ENCODE measurements at regions not wholly inside any gene's neighbourhood (a gene's known extent, or its start where the extent isn't known, plus 50 kb on each side); places are given as distances from the start of the nearest gene placed in this dataset.
"Not testable (repeated sequence)": the region's sequence is repeated elsewhere in the genome, so short reads cannot be mapped to it uniquely, and the experiment has no call there.

- no peak for DNase-seq (ENCODE audit: low spot score)
- TF ChIP-seq CTCF (IDR thresholded peaks at IDR 0.05; ENCODE audit: unreplicated experiment), result no peak
- Mint-ChIP-seq H3K4me3 (ENCODE audit: unreplicated experiment) (no peak overlapping the region), H3K27ac (ENCODE audit: unreplicated experiment) (no peak overlapping the region), H3K27me3 (ENCODE audit: unreplicated experiment) (no peaks in the 10 kb centered on the region), H3K36me3 (ENCODE audit: low read depth, unreplicated experiment) (no peaks in the 10 kb centered on the region), H3K4me1 (ENCODE audit: unreplicated experiment) (peaks cover 5% of the 10 kb centered on the region), H3K9me3 (ENCODE audit: unreplicated experiment) (no peaks in the 10 kb centered on the region)
These were observed 415.5 kb upstream of the MAN1A1 start for GRCh38 chr6:119764927-119765681.

GRCh38 chr6:119760046-119760445, 410.5 kb upstream of the MAN1A1 start:
- no peaks in the 10 kb centered on the region for H3K4me1 Mint-ChIP-seq (ENCODE audit: unreplicated experiment)
- no peaks in the 10 kb centered on the region for H3K36me3 Mint-ChIP-seq (ENCODE audit: low read depth, unreplicated experiment)
- H3K27me3 Mint-ChIP-seq (ENCODE audit: unreplicated experiment), result peaks cover 2% of the 10 kb centered on the region
- H3K4me3 Mint-ChIP-seq (ENCODE audit: unreplicated experiment), result no peak overlapping the region
- H3K9me3 Mint-ChIP-seq (ENCODE audit: unreplicated experiment), result no peaks in the 10 kb centered on the region
- H3K27ac Mint-ChIP-seq (ENCODE audit: unreplicated experiment), result no peak overlapping the region
- no peak for DNase-seq (ENCODE audit: low spot score)
- TF ChIP-seq CTCF (IDR thresholded peaks at IDR 0.05; ENCODE audit: unreplicated experiment), result no peak

- no peak for TF ChIP-seq CTCF (IDR thresholded peaks at IDR 0.05; ENCODE audit: unreplicated experiment)
- Mint-ChIP-seq H3K27me3 (ENCODE audit: unreplicated experiment) (peaks cover 2% of the 10 kb centered on the region), H3K27ac (ENCODE audit: unreplicated experiment) (no peak overlapping the region), H3K9me3 (ENCODE audit: unreplicated experiment) (no peaks in the 10 kb centered on the region), H3K4me1 (ENCODE audit: unreplicated experiment) (no peaks in the 10 kb centered on the region), H3K36me3 (ENCODE audit: low read depth, unreplicated experiment) (no peaks in the 10 kb centered on the region), H3K4me3 (ENCODE audit: unreplicated experiment) (no peak overlapping the region)
- no peak for DNase-seq (ENCODE audit: low spot score)
These were observed 408.8 kb upstream of the MAN1A1 start for GRCh38 chr6:119758385-119758784.

- H3K4me3 Mint-ChIP-seq (ENCODE audit: unreplicated experiment), result no peak overlapping the region
- no peaks in the 10 kb centered on the region for H3K4me1 Mint-ChIP-seq (ENCODE audit: unreplicated experiment)
- no peaks in the 10 kb centered on the region for H3K9me3 Mint-ChIP-seq (ENCODE audit: unreplicated experiment)
- no peak for TF ChIP-seq CTCF (IDR thresholded peaks at IDR 0.05; ENCODE audit: unreplicated experiment)
- peaks cover 2% of the 10 kb centered on the region for H3K27me3 Mint-ChIP-seq (ENCODE audit: unreplicated experiment)
- no peaks in the 10 kb centered on the region for H3K36me3 Mint-ChIP-seq (ENCODE audit: low read depth, unreplicated experiment)
- no peak overlapping the region for H3K27ac Mint-ChIP-seq (ENCODE audit: unreplicated experiment)
- no peak for DNase-seq (ENCODE audit: low spot score)
These were observed 407.9 kb upstream of the MAN1A1 start for GRCh38 chr6:119757467-119757866.

- Mint-ChIP-seq H3K4me1 (ENCODE audit: unreplicated experiment) (peaks cover 3% of the 10 kb centered on the region), H3K27ac (ENCODE audit: unreplicated experiment) (no peak overlapping the region), H3K27me3 (ENCODE audit: unreplicated experiment) (no peaks in the 10 kb centered on the region), H3K4me3 (ENCODE audit: unreplicated experiment) (no peak overlapping the region), H3K36me3 (ENCODE audit: low read depth, unreplicated experiment) (no peaks in the 10 kb centered on the region), H3K9me3 (ENCODE audit: unreplicated experiment) (no peaks in the 10 kb centered on the region)
- no peak for DNase-seq (ENCODE audit: low spot score)
- no peak for TF ChIP-seq CTCF (IDR thresholded peaks at IDR 0.05; ENCODE audit: unreplicated experiment)
These were observed 399.8 kb upstream of the MAN1A1 start for GRCh38 chr6:119749335-119749734.

GRCh38 chr6:119748535-119748934, 399.0 kb upstream of the MAN1A1 start:
- H3K4me1 Mint-ChIP-seq (ENCODE audit: unreplicated experiment); H3K4me3 Mint-ChIP-seq (ENCODE audit: unreplicated experiment); DNase-seq (ENCODE audit: low spot score); H3K9me3 Mint-ChIP-seq (ENCODE audit: unreplicated experiment); H3K27ac Mint-ChIP-seq (ENCODE audit: unreplicated experiment); H3K36me3 Mint-ChIP-seq (ENCODE audit: low read depth, unreplicated experiment); H3K27me3 Mint-ChIP-seq (ENCODE audit: unreplicated experiment): not testable (repeated sequence)

Data from endothelial cell (in vitro differentiated cells).